M059J (cell line): ENCODE measurements at regions not wholly inside any gene's neighbourhood (a gene's known extent, or its start where the extent isn't known, plus 50 kb on each side); places are given as distances from the start of the nearest gene placed in this dataset.
"Not testable (repeated sequence)": the region's sequence is repeated elsewhere in the genome, so short reads cannot be mapped to it uniquely, and the experiment has no call there.

Source experiments
- DNase-seq: peaks from one replicate; pipeline ENCODE4 v3.0.0-alpha.2; 2012; ENCODE audit warnings: low read depth

- DNase-seq = no peak
Measured at GRCh38 chr9:82116556-82116955, 128.0 kb downstream of the SPATA31D1 start.

GRCh38 chr9:82117026-82117811, 128.6 kb downstream of the SPATA31D1 start:
- DNase-seq = no peak

- no peak for DNase-seq
Measured at GRCh38 chr9:82122731-82123130, 134.2 kb downstream of the SPATA31D1 start.

GRCh38 chr9:82124090-82124489, 135.5 kb downstream of the SPATA31D1 start:
- peak; percentile 90 for DNase-seq

- no peak for DNase-seq
Measured at GRCh38 chr9:82126256-82126655, 137.7 kb downstream of the SPATA31D1 start.

- DNase-seq = no peak
Measured at GRCh38 chr9:82127465-82127864, 138.9 kb downstream of the SPATA31D1 start.

GRCh38 chr9:82128011-82128696, 139.6 kb downstream of the SPATA31D1 start:
- DNase-seq = no peak

- no peak for DNase-seq
Measured at GRCh38 chr9:82129708-82130107, 141.1 kb downstream of the SPATA31D1 start.

- no peak for DNase-seq
Measured at GRCh38 chr9:82130331-82131042, 141.9 kb downstream of the SPATA31D1 start.

GRCh38 chr9:82131072-82131471, 142.5 kb downstream of the SPATA31D1 start:
- DNase-seq = no peak

- DNase-seq = no peak
Measured at GRCh38 chr9:82132024-82132423, 143.5 kb downstream of the SPATA31D1 start.

GRCh38 chr9:82134010-82134409, 145.4 kb downstream of the SPATA31D1 start:
- DNase-seq = no peak

GRCh38 chr9:82135106-82135505, 146.5 kb downstream of the SPATA31D1 start:
- no peak for DNase-seq

- not testable (repeated sequence) for DNase-seq
Measured at GRCh38 chr9:82138081-82138480, 149.5 kb downstream of the SPATA31D1 start.

- no peak for DNase-seq
Measured at GRCh38 chr9:82140471-82140870, 151.9 kb downstream of the SPATA31D1 start.

GRCh38 chr9:82144803-82145202, 156.2 kb downstream of the SPATA31D1 start:
- DNase-seq = no peak

- no peak for DNase-seq
Measured at GRCh38 chr9:82146677-82147076, 158.1 kb downstream of the SPATA31D1 start.

GRCh38 chr9:82147798-82148425, 159.3 kb downstream of the SPATA31D1 start:
- DNase-seq = peak; percentile 32

GRCh38 chr9:82148426-82148810, 159.8 kb downstream of the SPATA31D1 start:
- no peak for DNase-seq

- DNase-seq = peak; percentile 15
Measured at GRCh38 chr9:82148901-82149461, 160.4 kb downstream of the SPATA31D1 start.

GRCh38 chr9:82149501-82149946, 161.0 kb downstream of the SPATA31D1 start:
- DNase-seq = no peak

- peak; percentile 76 for DNase-seq
Measured at GRCh38 chr9:82152181-82152580, 163.6 kb downstream of the SPATA31D1 start.
